ENCODE measurements at regions not wholly inside any gene's neighbourhood (a gene's known extent, or its start where the extent isn't known, plus 50 kb on each side); places are given as distances from the start of the nearest gene placed in this dataset.

DNA sequence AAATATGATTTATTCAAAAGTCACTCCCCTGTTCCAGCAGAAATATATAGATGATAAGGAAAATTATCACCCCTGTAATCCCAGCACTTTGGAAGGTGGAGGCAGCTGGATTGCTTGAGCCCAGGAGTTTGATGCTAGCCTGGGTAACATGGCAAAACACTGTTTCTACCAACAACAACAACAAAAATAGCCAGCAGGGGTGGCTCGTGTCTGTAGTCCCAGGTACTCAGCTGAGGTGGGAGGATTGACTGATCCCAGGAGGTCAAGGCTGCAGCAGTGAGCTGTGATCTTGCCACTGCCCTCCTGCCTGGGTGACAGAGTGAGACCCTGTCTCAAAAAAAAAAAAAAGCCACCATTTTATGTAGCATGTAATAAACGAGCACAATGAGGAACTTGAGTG is 1546.5 kb downstream of the NCAM2 start:
- TF ChIP-seq POLR2A (IDR thresholded peaks at IDR 0.05) = no peak
- TF ChIP-seq, protein P1, sequence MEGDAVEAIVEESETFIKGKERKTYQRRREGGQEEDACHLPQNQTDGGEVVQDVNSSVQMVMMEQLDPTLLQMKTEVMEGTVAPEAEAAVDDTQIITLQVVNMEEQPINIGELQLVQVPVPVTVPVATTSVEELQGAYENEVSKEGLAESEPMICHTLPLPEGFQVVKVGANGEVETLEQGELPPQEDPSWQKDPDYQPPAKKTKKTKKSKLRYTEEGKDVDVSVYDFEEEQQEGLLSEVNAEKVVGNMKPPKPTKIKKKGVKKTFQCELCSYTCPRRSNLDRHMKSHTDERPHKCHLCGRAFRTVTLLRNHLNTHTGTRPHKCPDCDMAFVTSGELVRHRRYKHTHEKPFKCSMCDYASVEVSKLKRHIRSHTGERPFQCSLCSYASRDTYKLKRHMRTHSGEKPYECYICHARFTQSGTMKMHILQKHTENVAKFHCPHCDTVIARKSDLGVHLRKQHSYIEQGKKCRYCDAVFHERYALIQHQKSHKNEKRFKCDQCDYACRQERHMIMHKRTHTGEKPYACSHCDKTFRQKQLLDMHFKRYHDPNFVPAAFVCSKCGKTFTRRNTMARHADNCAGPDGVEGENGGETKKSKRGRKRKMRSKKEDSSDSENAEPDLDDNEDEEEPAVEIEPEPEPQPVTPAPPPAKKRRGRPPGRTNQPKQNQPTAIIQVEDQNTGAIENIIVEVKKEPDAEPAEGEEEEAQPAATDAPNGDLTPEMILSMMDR (IDR thresholded peaks at IDR 0.05) = no peak
- intact Hi-C loops (cut with DNase I) = no loop called here
- Histone ChIP-seq H3K4me3 (no peak overlapping the region), H3K9me3 (peaks cover 0 to 16% (median 8%) of the 10 kb centered on the region in 12 donors), H3K27ac (no peak overlapping the region), H3K4me1 (no peaks in the 10 kb centered on the region), H3K27me3 (no peaks in the 10 kb centered on the region), H3K36me3 (no peaks in the 10 kb centered on the region)
- WGBS, 4 donors = 46 to 55% (median 50%) methylated on average over 2 of the region's 2 CpGs
- ATAC-seq (no peak), DNase-seq (no peak)

DNA sequence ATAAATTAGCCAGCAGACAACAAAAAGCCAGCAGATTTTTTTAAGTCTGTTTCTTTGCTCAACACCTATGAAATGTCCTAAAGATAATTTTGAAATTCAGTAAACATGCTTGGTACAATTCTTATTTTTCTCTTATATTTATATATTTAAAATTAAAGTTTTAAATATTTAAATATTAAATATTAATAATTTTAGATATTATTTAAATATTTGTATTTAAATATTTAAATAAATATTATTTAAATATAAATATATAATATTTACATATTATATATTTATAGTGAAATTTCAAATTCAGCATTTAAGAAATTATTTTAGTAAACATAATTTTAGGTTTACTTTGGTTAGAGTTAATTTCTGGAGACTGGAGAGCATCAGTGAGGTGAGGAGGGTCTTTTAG is 1554.2 kb downstream of the NCAM2 start:
- H3K9me3 ChIP-seq = no peaks in the 10 kb centered on the region
- no peak overlapping the region for H3K4me3 ChIP-seq
- no peak for ATAC-seq
- intact Hi-C loops (cut with DNase I) = no loop called here
- H3K27me3 ChIP-seq = no peaks in the 10 kb centered on the region
- no peak for TF ChIP-seq POLR2A (IDR thresholded peaks at IDR 0.05)
- TF ChIP-seq, protein P1 (IDR thresholded peaks at IDR 0.05) = no peak
- H3K36me3 ChIP-seq = no peaks in the 10 kb centered on the region
- DNase-seq = no peak
- no peaks in the 10 kb centered on the region for H3K4me1 ChIP-seq
- no peak overlapping the region for H3K27ac ChIP-seq

DNA sequence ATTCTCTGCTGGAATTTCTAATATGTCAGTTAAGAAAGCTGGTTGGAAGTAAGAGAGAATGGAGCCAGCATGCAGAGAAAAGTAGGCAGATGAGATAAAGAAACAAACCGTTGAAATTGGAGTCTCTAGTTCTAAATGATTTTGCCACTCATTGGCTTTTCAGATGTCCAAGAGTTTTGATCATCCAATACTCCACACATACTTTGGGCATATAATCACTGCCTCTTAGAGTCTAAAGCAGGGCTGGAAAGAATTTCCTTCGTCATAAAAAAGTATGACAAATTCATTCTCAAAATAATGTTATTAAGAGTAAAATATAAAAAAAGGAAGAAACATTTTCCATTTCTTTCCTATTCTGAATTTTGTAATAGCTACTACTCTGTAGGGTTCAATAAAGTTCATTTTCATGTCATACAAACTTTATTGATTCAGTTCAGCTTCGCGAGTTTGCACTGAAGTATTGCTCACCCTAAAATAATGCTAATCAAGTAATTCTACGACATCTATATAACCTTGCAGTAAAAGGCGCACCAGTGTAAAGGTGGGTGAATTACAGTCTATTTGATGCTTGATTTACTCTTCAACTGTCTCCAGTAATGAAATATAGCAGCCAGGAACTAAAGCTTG is 1556.6 kb downstream of the NCAM2 start:
- H3K36me3 ChIP-seq = no peaks in the 10 kb centered on the region
- DNase-seq = no peak
- no peak overlapping the region for H3K27ac ChIP-seq
- no peak overlapping the region for H3K4me3 ChIP-seq
- TF ChIP-seq POLR2A (IDR thresholded peaks at IDR 0.05) = no peak
- TF ChIP-seq, protein P1 (IDR thresholded peaks at IDR 0.05) = no peak
- 67 to 73% (median 69%) methylated on average over 6 of the region's 6 CpGs for WGBS, 4 donors
- intact Hi-C loops (cut with DNase I) = no loop called here
- no peaks in the 10 kb centered on the region for H3K4me1 ChIP-seq
- H3K27me3 ChIP-seq = no peaks in the 10 kb centered on the region
- no peaks in the 10 kb centered on the region for H3K9me3 ChIP-seq
- no peak for ATAC-seq

DNA sequence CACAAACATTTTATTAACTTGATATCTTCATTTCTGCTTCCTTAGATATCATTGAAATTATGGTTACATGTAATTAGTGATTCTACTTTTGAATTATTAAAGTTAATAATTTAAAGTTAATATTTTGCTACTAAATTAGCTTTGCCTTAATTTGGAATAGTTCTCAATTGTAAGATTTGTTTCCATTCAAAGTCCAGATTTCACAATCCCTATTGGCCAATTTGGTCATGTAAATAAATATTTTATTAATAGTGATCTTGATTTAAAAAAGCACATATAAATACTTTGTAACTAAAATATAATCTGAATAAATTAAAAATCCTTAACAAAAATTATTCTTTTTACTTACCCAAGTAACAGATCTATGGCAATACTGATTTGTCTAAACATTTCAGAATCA is 1558.6 kb downstream of the NCAM2 start:
- Histone ChIP-seq H3K4me1 (no peaks in the 10 kb centered on the region), H3K4me3 (no peak overlapping the region), H3K9me3 (peaks cover 0 to 9% (median 0%) of the 10 kb centered on the region in 12 donors), H3K27ac (no peak overlapping the region), H3K27me3 (no peaks in the 10 kb centered on the region), H3K36me3 (no peaks in the 10 kb centered on the region)
- TF ChIP-seq POLR2A (IDR thresholded peaks at IDR 0.05) = no peak
- TF ChIP-seq, protein P1 (IDR thresholded peaks at IDR 0.05) = no peak
- ATAC-seq (no peak), DNase-seq (no peak)
- intact Hi-C loops (cut with DNase I) = no loop called here
